GM23338 (cell line): ENCODE measurements at regions not wholly inside any gene's neighbourhood (a gene's known extent, or its start where the extent isn't known, plus 50 kb on each side); places are given as distances from the start of the nearest gene placed in this dataset.

Experiments
- ATAC-seq: fragments of 200-7000 bp; cut with Tn5 transposase; 3 replicates; pipeline ENCODE4 v1.9.1; 2020
- DNase-seq: peaks from one replicate; pipeline ENCODE4 v3.0.0-alpha.2; 2015; ENCODE audit warnings: low spot score
- H2AFZ ChIP-seq: fragments of 200-600 bp; sonication (generic); 2 replicates; pipeline ENCODE4 v1.8.0; 2016; ENCODE audit warnings: antibody characterized with exemption, mild to moderate bottlenecking, moderate library complexity
- H3F3A ChIP-seq: fragments of 200-600 bp; sonication (generic); replicated peaks from 2 replicates; pipeline ENCODE4 v1.8.0; 2017; ENCODE audit warnings: antibody characterized with exemption, mixed run types, low read depth
- H3K27ac ChIP-seq: fragments of 200-600 bp; sonication (generic); 2 replicates; pipeline ENCODE4 v1.6.1; 2016; ENCODE audit warnings: low read depth
- H3K27me3 ChIP-seq: fragments of 200-600 bp; sonication (generic); 2 replicates; pipeline ENCODE4 v1.8.0; 2016; ENCODE audit warnings: mild to moderate bottlenecking, mixed run types, moderate library complexity; ENCODE audit not compliant: insufficient read depth
- H3K36me3 ChIP-seq: fragments of 200-600 bp; sonication (generic); 2 replicates; pipeline ENCODE4 v1.8.0; 2016; ENCODE audit warnings: mild to moderate bottlenecking; ENCODE audit not compliant: insufficient read depth
- H3K4me1 ChIP-seq: fragments of 200-600 bp; sonication (generic); 2 replicates; pipeline ENCODE4 v1.8.0; 2016; ENCODE audit warnings: mild to moderate bottlenecking, moderate library complexity; ENCODE audit not compliant: insufficient read depth
- H3K4me2 ChIP-seq: fragments of 200-600 bp; sonication (generic); 2 replicates; pipeline ENCODE4 v1.7.1; 2017; ENCODE audit warnings: mixed run types
- H3K4me3 ChIP-seq: fragments of 200-600 bp; sonication (generic); 2 replicates; pipeline ENCODE4 v1.6.1; 2016; ENCODE audit warnings: mixed run types
- H3K79me2 ChIP-seq: fragments of 200-600 bp; sonication (generic); replicated peaks from 2 replicates; pipeline ENCODE4 v1.8.0; 2017; ENCODE audit warnings: mild to moderate bottlenecking; ENCODE audit not compliant: insufficient read depth
- H3K9me2 ChIP-seq: fragments of 200-600 bp; sonication (generic); 2 replicates; pipeline ENCODE4 v1.8.0; 2017; ENCODE audit not compliant: insufficient read depth
- H4K20me1 ChIP-seq: fragments of 200-600 bp; sonication (generic); replicated peaks from 2 replicates; pipeline ENCODE4 v1.8.0; 2017; ENCODE audit warnings: mild to moderate bottlenecking; ENCODE audit not compliant: insufficient read depth
- H3K27ac Mint-ChIP-seq: 2 replicates; pipeline ENCODE4 v1.8.0; 2020; ENCODE audit warnings: inconsistent platforms, mild to moderate bottlenecking, moderate library complexity, mixed read lengths
- H3K27me3 Mint-ChIP-seq: 3 replicates; pipeline ENCODE4 v1.8.0; 2022; ENCODE audit warnings: low read depth, mild to moderate bottlenecking, moderate library complexity, mixed read lengths, inconsistent platforms; ENCODE audit not compliant: insufficient read depth, poor library complexity
- H3K36me3 Mint-ChIP-seq: 3 replicates; pipeline ENCODE4 v1.8.0; 2021; ENCODE audit warnings: low read depth, mild to moderate bottlenecking, inconsistent platforms, moderate library complexity, mixed read lengths
- H3K4me1 Mint-ChIP-seq: 3 replicates; pipeline ENCODE4 v1.8.0; 2020; ENCODE audit warnings: mild to moderate bottlenecking, inconsistent platforms, mixed read lengths
- H3K4me3 Mint-ChIP-seq: 3 replicates; pipeline ENCODE4 v1.8.0; 2021; ENCODE audit warnings: moderate library complexity, mild to moderate bottlenecking, inconsistent platforms, mixed read lengths
- H3K9me3 Mint-ChIP-seq: 3 replicates; pipeline ENCODE4 v1.8.0; 2020; ENCODE audit warnings: moderate library complexity, mild to moderate bottlenecking, inconsistent platforms, mixed read lengths
- CTCF ChIP-seq, 2 experiments: fragments of 200-600 bp in 1 of 2; sonication (generic) in 1 of 2; conservative IDR thresholded peaks; 2 replicates each; pipeline versions ENCODE4 v1.5.1 to v1.6.1; 2016 to 2017; ENCODE audit warnings: antibody characterized with exemption in 2 of 2, low read depth in 2 of 2, mild to moderate bottlenecking in 2 of 2, moderate library complexity in 1 of 2
- EZH2 ChIP-seq: fragments of 200-600 bp; sonication (generic); IDR thresholded peaks from one replicate; pipeline ENCODE4 v1.8.0; 2017; ENCODE audit warnings: antibody characterized with exemption, mild to moderate bottlenecking, low read depth; ENCODE audit not compliant: unreplicated experiment
- EZH2phosphoT487 ChIP-seq: fragments of 200-600 bp; sonication (generic); IDR thresholded peaks from one replicate; pipeline ENCODE4 v1.8.1; 2018; ENCODE audit warnings: antibody characterized with exemption; ENCODE audit not compliant: unreplicated experiment
- POLR2AphosphoS5 ChIP-seq: IDR thresholded peaks from 2 replicates; pipeline ENCODE4 v1.6.1; 2016; ENCODE audit warnings: antibody characterized with exemption, low read depth
- STAT1 ChIP-seq: IDR thresholded peaks from one replicate; pipeline ENCODE4 v1.6.1; 2016; ENCODE audit warnings: antibody characterized with exemption; ENCODE audit not compliant: unreplicated experiment
- ZNF331 ChIP-seq: fragments of 250-450 bp; sonication (Bioruptor Pico); IDR thresholded peaks from 2 replicates; pipeline ENCODE4 v1.5.0; 2020; ENCODE audit warnings: low read depth, mild to moderate bottlenecking, moderate library complexity
- TF ChIP-seq, protein P1 (sequence below): IDR thresholded peaks from one replicate; pipeline ENCODE4 v1.6.1; 2018; ENCODE audit warnings: antibody characterized with exemption; ENCODE audit not compliant: unreplicated experiment

DNA sequence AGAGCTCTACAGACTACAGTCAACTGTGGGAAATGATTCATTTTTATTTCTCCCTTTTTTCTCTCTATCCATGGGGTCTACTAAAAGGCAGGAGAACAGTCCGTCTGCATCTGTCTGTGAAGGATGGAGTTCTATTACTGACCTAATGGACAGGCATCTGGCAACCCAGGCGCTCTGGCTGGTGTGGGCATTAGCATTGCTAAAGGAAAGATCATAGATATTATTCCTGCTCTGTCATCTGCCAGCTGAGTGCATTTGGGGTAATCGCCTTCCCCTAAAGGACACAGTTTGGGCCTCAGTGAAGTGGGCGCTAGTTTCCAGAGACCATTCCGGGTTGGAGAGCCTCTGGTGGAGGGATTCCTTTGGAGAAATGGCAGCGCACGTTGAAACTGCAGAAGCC lies 201.3 kb upstream of the TCERG1L start:
- Histone ChIP-seq H3K79me2 (no peaks in the 10 kb centered on the region), H3F3A (no peaks in the 10 kb centered on the region), H3K4me2 (no peak overlapping the region), H2AFZ (no peak overlapping the region), H3K9me2 (no peaks in the 10 kb centered on the region), H3K27ac (no peak overlapping the region), H4K20me1 (no peaks in the 10 kb centered on the region), H3K27me3 (no peaks in the 10 kb centered on the region), H3K4me3 (no peak overlapping the region), H3K4me1 (no peaks in the 10 kb centered on the region), H3K36me3 (peaks cover 3% of the 10 kb centered on the region; the same call in 1 of the 2 replicates)
- ATAC-seq (no peak), DNase-seq (no peak)
- Mint-ChIP-seq H3K27ac (no peak overlapping the region), H3K9me3 (peaks cover 67% of the 10 kb centered on the region), H3K27me3 (no peaks in the 10 kb centered on the region), H3K36me3 (peaks cover 37% of the 10 kb centered on the region), H3K4me1 (no peaks in the 10 kb centered on the region; the same call in 2 of the 3 replicates), H3K4me3 (no peak overlapping the region)
- TF ChIP-seq POLR2AphosphoS5 (no peak), ZNF331 (CRISPR knock-in tag) (no peak)

DNA sequence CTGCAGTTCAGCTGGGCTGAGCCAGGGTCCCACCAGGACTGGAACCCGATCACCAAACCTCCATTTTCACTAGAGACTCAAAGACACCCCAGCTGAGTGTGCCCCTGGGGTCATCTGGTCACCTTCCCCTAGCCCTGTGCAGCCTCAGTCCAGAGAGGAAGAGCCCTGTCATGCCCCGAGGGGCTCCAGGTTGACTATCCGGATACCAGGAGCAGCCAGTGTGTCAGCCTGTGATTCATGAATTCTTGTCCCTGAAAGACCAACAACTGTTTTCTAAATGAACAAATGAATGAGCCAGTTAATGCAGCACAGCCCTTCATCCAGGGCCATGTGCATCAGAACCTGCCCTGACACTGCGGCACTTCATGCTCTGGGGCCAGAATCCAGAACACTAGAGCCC lies 201.9 kb upstream of the TCERG1L start:
- H3F3A ChIP-seq: no peaks in the 10 kb centered on the region
- TF ChIP-seq CTCF (conservative IDR thresholded peaks at IDR 0.05; ENCODE audit: low read depth in 2 of 2) (no peak), EZH2 (no peak)
- no peak overlapping the region for H3K27ac ChIP-seq
- Mint-ChIP-seq H3K4me3 (no peak overlapping the region), H3K9me3 (peaks cover 68% of the 10 kb centered on the region), H3K27me3 (no peaks in the 10 kb centered on the region), H3K4me1 (no peaks in the 10 kb centered on the region; the same call in 2 of the 3 replicates), H3K36me3 (peaks cover 40% of the 10 kb centered on the region), H3K27ac (no peak overlapping the region)
- no peak overlapping the region for H2AFZ ChIP-seq
- H3K9me2 ChIP-seq: no peaks in the 10 kb centered on the region
- no peaks in the 10 kb centered on the region for H3K79me2 ChIP-seq
- no peak overlapping the region for H3K4me3 ChIP-seq
- H3K36me3 ChIP-seq: peaks cover 3% of the 10 kb centered on the region; the same call in 1 of the 2 replicates
- H3K4me2 ChIP-seq: no peak overlapping the region
- ATAC-seq (no peak), DNase-seq (no peak)
- no peaks in the 10 kb centered on the region for H3K4me1 ChIP-seq
- H4K20me1 ChIP-seq: no peaks in the 10 kb centered on the region
- H3K27me3 ChIP-seq: no peaks in the 10 kb centered on the region

- H3K27ac Mint-ChIP-seq: no peak overlapping the region
- Histone ChIP-seq H3K27ac (no peak overlapping the region), H3K36me3 (peaks cover 3% of the 10 kb centered on the region; the same call in 1 of the 2 replicates), H3K4me2 (no peak overlapping the region), H3K4me1 (no peaks in the 10 kb centered on the region), H3F3A (no peaks in the 10 kb centered on the region), H3K4me3 (no peak overlapping the region), H4K20me1 (no peaks in the 10 kb centered on the region), H3K79me2 (no peaks in the 10 kb centered on the region), H2AFZ (no peak overlapping the region), H3K27me3 (no peaks in the 10 kb centered on the region), H3K9me2 (no peaks in the 10 kb centered on the region)
- peaks cover 68% of the 10 kb centered on the region for H3K9me3 Mint-ChIP-seq
- DNase-seq: no peak
- peaks cover 40% of the 10 kb centered on the region for H3K36me3 Mint-ChIP-seq
- H3K4me1 Mint-ChIP-seq: no peaks in the 10 kb centered on the region; the same call in 2 of the 3 replicates
- no peaks in the 10 kb centered on the region for H3K27me3 Mint-ChIP-seq
- H3K4me3 Mint-ChIP-seq: no peak overlapping the region
- ATAC-seq: no peak
- TF ChIP-seq EZH2phosphoT487: no peak
- TF ChIP-seq, protein P1, sequence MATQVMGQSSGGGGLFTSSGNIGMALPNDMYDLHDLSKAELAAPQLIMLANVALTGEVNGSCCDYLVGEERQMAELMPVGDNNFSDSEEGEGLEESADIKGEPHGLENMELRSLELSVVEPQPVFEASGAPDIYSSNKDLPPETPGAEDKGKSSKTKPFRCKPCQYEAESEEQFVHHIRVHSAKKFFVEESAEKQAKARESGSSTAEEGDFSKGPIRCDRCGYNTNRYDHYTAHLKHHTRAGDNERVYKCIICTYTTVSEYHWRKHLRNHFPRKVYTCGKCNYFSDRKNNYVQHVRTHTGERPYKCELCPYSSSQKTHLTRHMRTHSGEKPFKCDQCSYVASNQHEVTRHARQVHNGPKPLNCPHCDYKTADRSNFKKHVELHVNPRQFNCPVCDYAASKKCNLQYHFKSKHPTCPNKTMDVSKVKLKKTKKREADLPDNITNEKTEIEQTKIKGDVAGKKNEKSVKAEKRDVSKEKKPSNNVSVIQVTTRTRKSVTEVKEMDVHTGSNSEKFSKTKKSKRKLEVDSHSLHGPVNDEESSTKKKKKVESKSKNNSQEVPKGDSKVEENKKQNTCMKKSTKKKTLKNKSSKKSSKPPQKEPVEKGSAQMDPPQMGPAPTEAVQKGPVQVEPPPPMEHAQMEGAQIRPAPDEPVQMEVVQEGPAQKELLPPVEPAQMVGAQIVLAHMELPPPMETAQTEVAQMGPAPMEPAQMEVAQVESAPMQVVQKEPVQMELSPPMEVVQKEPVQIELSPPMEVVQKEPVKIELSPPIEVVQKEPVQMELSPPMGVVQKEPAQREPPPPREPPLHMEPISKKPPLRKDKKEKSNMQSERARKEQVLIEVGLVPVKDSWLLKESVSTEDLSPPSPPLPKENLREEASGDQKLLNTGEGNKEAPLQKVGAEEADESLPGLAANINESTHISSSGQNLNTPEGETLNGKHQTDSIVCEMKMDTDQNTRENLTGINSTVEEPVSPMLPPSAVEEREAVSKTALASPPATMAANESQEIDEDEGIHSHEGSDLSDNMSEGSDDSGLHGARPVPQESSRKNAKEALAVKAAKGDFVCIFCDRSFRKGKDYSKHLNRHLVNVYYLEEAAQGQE: no peak
- no peak for TF ChIP-seq STAT1
- no peak for TF ChIP-seq EZH2
These were observed 202.4 kb upstream of the TCERG1L start for GRCh38 chr10:131513901-131514300.
